ENCODE measurements at regions not wholly inside any gene's neighbourhood (a gene's known extent, or its start where the extent isn't known, plus 50 kb on each side); places are given as distances from the start of the nearest gene placed in this dataset.

DNA sequence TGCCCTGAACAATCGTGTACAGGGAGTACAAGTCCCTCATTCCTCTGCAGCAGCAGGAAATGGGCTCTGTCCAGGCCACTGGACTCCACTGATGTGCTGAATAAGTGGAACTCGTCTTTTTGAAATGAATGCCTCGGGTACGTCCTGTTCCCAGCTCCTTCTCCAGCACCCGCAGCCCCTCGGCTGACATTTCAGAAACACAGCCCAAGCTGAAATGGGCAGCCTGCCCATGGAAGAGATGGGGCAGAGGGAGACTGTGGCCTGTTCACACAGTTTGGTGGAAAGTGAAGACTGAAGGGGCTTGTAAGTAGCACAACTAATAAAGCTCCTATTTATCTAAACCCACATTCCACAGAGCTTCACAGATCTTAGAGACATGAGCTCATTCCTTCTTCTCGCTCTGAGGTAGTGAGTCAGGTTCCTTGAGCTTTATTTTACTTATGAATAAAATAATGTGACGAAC lies 498.6 kb downstream of the TXNL1 start:
- no peaks in the 10 kb centered on the region for H3K4me1 Mint-ChIP-seq
- DNase-seq = no peak
- no peak overlapping the region for H3K27ac ChIP-seq (ENCODE audit: insufficient read length, low read depth, low read length)

More for the DNA sequence above, 498.6 kb downstream of the TXNL1 start:
- no peaks in the 10 kb centered on the region for H3K4me1 ChIP-seq (ENCODE audit: insufficient read depth, low read length)
- Mint-ChIP-seq H3K27ac (no peak overlapping the region), H3K4me3 (no peak overlapping the region), H3K27me3 (ENCODE audit: low read depth) (no peaks in the 10 kb centered on the region), H3K36me3 (ENCODE audit: insufficient read depth in 1 of 3, low read depth in 3 of 3) (no peaks in the 10 kb centered on the region), H3K9me3 (no peaks in the 10 kb centered on the region)
- no peaks in the 10 kb centered on the region for H3K79me1 ChIP-seq (ENCODE audit: insufficient read depth, low read depth, low read length, poor library complexity, severe bottlenecking)
- no peak for TF ChIP-seq CTCF (conservative IDR thresholded peaks at IDR 0.05)
- no peak overlapping the region for H3K56ac ChIP-seq (ENCODE audit: insufficient read length, low read depth, low read length)
- no peak overlapping the region for H3K14ac ChIP-seq (ENCODE audit: insufficient read depth, low read length)
- H3K79me2 ChIP-seq (ENCODE audit: insufficient read depth, low read length) = peaks cover 2% of the 10 kb centered on the region; the same call in 1 of the 2 replicates
- no peak overlapping the region for H4K91ac ChIP-seq (ENCODE audit: insufficient read length, low read depth, low read length)
- no peak overlapping the region for H3T11ph ChIP-seq (ENCODE audit: low read length)
- no peak overlapping the region for H4K5ac ChIP-seq (ENCODE audit: insufficient read length, low read depth, low read length)
- no peaks in the 10 kb centered on the region for H3K23me2 ChIP-seq (ENCODE audit: insufficient read length, low read depth, low read length, poor library complexity, severe bottlenecking)
- no peak overlapping the region for H2BK15ac ChIP-seq (ENCODE audit: low read depth, low read length)
- no peak overlapping the region for H3K4ac ChIP-seq (ENCODE audit: low read depth, low read length)
- no peak overlapping the region for H3K4me2 ChIP-seq (ENCODE audit: insufficient read depth, insufficient read length, low read length)
- H2BK5ac ChIP-seq (ENCODE audit: insufficient read length, low read length) = no peak overlapping the region
- H2BK120ac ChIP-seq (ENCODE audit: low read depth, low read length, poor library complexity, severe bottlenecking) = no peak overlapping the region
- no peak overlapping the region for H2AFZ ChIP-seq (ENCODE audit: low read length)
- H3K9ac ChIP-seq (ENCODE audit: extremely low read depth, insufficient read length, low read length) = no peak overlapping the region
- no peak overlapping the region for H2BK20ac ChIP-seq (ENCODE audit: low read depth, low read length, poor library complexity, severe bottlenecking)
- H2BK12ac ChIP-seq (ENCODE audit: insufficient read length, low read depth, low read length) = no peak overlapping the region
- H3K9me3 ChIP-seq (ENCODE audit: control insufficient read depth, low read depth, low read length) = no peaks in the 10 kb centered on the region
- no peak overlapping the region for H4K8ac ChIP-seq (replicated peaks; ENCODE audit: insufficient read length, low read depth, low read length)
- no peak overlapping the region for H3K18ac ChIP-seq (ENCODE audit: insufficient read length, low read depth, low read length)
- WGBS (ENCODE audit: extremely low coverage, insufficient read length, low lambda C conversion rate) = no CpG with 5 or more reads among the region's 8 CpGs
- H3K27me3 ChIP-seq (ENCODE audit: insufficient read depth, low read length) = no peaks in the 10 kb centered on the region
- H3K23ac ChIP-seq (ENCODE audit: insufficient read length, low read depth, low read length) = no peak overlapping the region
- no peaks in the 10 kb centered on the region for H4K20me1 ChIP-seq (ENCODE audit: control insufficient read depth, insufficient read depth, insufficient read length)
- H2AK5ac ChIP-seq (ENCODE audit: insufficient read length, low read length) = no peak overlapping the region
